H1 (cell line): ENCODE measurements at regions not wholly inside any gene's neighbourhood (a gene's known extent, or its start where the extent isn't known, plus 50 kb on each side); places are given as distances from the start of the nearest gene placed in this dataset.

Experiments
- EZH2 ChIP-seq: fragments of 200-600 bp; sonication (generic); IDR thresholded peaks from 2 replicates; pipeline ENCODE4 v1.7.1; 2012; ENCODE audit warnings: low read depth, mild to moderate bottlenecking, moderate library complexity, low read length, inconsistent platforms; ENCODE audit not compliant: severe bottlenecking
- NRF1 ChIP-seq: IDR thresholded peaks from 2 replicates; pipeline ENCODE4 v1.6.1; 2011; ENCODE audit warnings: mild to moderate bottlenecking, low read depth, low read length, improper control_type of control experiment
- POLR2A ChIP-seq, 2 experiments: IDR thresholded peaks; 1 replicate in 1 of 2; 2 replicates in 1 of 2; pipeline ENCODE4 v1.6.1; 2011; ENCODE audit warnings: low read depth in 2 of 2, low read length in 2 of 2, mild to moderate bottlenecking in 2 of 2; ENCODE audit errors: control extremely low read depth in 1 of 2
- TF ChIP-seq, protein P1 (sequence below): fragments of 300-600 bp; sonication (generic); IDR thresholded peaks from 2 replicates; pipeline ENCODE4 v1.7.1; 2012; ENCODE audit warnings: low read length, moderate library complexity, mild to moderate bottlenecking, inconsistent platforms; ENCODE audit not compliant: insufficient replicate concordance

DNA sequence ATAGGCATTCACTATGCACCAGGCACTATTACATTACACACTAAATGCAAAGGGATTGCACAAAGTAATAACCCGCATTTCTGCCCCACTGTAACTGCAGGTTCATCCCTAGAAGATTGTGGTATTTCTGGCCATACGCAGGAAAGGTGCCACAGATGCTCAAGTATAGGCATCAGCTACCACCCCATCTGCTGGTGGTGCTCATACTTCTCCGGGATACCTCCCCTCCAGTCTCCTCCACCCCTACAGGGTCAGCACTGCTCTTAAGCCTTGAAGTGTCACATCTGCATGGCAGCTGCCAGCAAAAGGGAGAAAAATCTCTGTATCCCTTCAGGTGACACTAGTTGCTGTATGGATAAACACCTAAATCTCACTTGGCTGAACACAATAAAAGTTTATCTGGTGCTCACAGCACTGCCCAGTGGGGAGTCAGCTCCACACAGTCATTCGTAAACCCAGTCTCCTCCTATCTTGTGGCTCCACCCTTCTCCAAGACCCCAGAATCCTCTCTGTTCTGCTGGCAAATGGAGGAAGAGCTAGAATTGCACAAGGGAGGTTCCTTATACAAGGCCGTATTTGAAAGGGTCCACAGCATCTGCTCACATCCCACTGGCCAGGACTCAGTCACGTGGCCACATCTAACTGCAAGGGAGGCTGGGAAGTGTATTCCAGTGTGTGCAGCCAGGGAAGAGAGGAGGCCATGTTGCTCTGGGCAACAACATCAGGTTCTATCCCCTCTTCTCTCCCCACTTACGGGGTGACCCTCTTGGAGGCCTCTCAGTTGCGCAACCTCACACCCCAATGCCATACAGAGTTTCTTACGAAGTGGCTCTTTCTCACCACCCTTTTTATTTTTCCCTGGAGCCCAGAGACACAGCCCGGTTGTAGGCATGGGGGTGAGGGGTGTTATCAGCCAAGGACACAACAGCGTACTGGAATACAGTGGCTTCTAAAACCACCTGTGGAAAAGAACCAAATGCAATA is 114.7 kb downstream of the BUD13 start (continued):
- TF ChIP-seq, protein P1, sequence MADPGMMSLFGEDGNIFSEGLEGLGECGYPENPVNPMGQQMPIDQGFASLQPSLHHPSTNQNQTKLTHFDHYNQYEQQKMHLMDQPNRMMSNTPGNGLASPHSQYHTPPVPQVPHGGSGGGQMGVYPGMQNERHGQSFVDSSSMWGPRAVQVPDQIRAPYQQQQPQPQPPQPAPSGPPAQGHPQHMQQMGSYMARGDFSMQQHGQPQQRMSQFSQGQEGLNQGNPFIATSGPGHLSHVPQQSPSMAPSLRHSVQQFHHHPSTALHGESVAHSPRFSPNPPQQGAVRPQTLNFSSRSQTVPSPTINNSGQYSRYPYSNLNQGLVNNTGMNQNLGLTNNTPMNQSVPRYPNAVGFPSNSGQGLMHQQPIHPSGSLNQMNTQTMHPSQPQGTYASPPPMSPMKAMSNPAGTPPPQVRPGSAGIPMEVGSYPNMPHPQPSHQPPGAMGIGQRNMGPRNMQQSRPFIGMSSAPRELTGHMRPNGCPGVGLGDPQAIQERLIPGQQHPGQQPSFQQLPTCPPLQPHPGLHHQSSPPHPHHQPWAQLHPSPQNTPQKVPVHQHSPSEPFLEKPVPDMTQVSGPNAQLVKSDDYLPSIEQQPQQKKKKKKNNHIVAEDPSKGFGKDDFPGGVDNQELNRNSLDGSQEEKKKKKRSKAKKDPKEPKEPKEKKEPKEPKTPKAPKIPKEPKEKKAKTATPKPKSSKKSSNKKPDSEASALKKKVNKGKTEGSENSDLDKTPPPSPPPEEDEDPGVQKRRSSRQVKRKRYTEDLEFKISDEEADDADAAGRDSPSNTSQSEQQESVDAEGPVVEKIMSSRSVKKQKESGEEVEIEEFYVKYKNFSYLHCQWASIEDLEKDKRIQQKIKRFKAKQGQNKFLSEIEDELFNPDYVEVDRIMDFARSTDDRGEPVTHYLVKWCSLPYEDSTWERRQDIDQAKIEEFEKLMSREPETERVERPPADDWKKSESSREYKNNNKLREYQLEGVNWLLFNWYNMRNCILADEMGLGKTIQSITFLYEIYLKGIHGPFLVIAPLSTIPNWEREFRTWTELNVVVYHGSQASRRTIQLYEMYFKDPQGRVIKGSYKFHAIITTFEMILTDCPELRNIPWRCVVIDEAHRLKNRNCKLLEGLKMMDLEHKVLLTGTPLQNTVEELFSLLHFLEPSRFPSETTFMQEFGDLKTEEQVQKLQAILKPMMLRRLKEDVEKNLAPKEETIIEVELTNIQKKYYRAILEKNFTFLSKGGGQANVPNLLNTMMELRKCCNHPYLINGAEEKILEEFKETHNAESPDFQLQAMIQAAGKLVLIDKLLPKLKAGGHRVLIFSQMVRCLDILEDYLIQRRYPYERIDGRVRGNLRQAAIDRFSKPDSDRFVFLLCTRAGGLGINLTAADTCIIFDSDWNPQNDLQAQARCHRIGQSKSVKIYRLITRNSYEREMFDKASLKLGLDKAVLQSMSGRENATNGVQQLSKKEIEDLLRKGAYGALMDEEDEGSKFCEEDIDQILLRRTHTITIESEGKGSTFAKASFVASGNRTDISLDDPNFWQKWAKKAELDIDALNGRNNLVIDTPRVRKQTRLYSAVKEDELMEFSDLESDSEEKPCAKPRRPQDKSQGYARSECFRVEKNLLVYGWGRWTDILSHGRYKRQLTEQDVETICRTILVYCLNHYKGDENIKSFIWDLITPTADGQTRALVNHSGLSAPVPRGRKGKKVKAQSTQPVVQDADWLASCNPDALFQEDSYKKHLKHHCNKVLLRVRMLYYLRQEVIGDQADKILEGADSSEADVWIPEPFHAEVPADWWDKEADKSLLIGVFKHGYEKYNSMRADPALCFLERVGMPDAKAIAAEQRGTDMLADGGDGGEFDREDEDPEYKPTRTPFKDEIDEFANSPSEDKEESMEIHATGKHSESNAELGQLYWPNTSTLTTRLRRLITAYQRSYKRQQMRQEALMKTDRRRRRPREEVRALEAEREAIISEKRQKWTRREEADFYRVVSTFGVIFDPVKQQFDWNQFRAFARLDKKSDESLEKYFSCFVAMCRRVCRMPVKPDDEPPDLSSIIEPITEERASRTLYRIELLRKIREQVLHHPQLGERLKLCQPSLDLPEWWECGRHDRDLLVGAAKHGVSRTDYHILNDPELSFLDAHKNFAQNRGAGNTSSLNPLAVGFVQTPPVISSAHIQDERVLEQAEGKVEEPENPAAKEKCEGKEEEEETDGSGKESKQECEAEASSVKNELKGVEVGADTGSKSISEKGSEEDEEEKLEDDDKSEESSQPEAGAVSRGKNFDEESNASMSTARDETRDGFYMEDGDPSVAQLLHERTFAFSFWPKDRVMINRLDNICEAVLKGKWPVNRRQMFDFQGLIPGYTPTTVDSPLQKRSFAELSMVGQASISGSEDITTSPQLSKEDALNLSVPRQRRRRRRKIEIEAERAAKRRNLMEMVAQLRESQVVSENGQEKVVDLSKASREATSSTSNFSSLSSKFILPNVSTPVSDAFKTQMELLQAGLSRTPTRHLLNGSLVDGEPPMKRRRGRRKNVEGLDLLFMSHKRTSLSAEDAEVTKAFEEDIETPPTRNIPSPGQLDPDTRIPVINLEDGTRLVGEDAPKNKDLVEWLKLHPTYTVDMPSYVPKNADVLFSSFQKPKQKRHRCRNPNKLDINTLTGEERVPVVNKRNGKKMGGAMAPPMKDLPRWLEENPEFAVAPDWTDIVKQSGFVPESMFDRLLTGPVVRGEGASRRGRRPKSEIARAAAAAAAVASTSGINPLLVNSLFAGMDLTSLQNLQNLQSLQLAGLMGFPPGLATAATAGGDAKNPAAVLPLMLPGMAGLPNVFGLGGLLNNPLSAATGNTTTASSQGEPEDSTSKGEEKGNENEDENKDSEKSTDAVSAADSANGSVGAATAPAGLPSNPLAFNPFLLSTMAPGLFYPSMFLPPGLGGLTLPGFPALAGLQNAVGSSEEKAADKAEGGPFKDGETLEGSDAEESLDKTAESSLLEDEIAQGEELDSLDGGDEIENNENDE = no peak
- no peak for TF ChIP-seq NRF1
- TF ChIP-seq EZH2 = no peak
- TF ChIP-seq POLR2A (IDR thresholded peaks at IDR 0.05; ENCODE audit: control extremely low read depth in 1 of 2, low read depth in 2 of 2, low read length in 2 of 2) = no peak
